ENCODE measurements at regions not wholly inside any gene's neighbourhood (a gene's known extent, or its start where the extent isn't known, plus 50 kb on each side); places are given as distances from the start of the nearest gene placed in this dataset.

DNA sequence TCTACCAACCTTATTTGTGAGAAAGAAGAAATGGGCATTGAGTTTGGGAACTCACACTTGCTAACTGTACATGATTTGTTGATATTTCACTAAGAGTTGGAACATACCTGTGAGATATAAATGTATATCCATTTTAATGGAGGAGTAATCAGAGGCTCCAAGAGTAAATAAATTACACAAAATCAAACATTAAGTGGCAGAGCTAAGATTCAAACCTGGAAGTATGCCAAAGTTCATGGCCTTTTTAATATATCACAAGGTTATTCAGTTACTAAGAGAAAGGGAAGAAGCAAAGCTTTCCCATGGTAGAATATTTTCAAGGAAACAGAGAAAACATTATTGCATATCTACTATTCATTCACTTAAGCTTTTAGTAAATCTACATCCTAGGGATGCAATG is 1641.1 kb downstream of the FAM181B start:
- Mint-ChIP-seq H3K9me3 (ENCODE audit: unreplicated experiment) (no peaks in the 10 kb centered on the region), H3K4me3 (ENCODE audit: unreplicated experiment) (no peak overlapping the region), H3K27me3 (ENCODE audit: insufficient read depth, unreplicated experiment) (peaks cover 17% of the 10 kb centered on the region), H3K36me3 (ENCODE audit: insufficient read depth, unreplicated experiment) (no peaks in the 10 kb centered on the region), H3K27ac (ENCODE audit: low read depth, unreplicated experiment) (no peak overlapping the region), H3K4me1 (ENCODE audit: insufficient read depth, unreplicated experiment) (no peaks in the 10 kb centered on the region)
- DNase-seq (ENCODE audit: unreplicated experiment): no peak
- ChIA-PET POLR2A (no interaction called here), CTCF (interaction anchor here (1.2 kb wide), 1 partner anchor 13 kb away, joined by 4 read pairs; no protein-coding TSS in a partner anchor)
- TF ChIP-seq, protein P1, sequence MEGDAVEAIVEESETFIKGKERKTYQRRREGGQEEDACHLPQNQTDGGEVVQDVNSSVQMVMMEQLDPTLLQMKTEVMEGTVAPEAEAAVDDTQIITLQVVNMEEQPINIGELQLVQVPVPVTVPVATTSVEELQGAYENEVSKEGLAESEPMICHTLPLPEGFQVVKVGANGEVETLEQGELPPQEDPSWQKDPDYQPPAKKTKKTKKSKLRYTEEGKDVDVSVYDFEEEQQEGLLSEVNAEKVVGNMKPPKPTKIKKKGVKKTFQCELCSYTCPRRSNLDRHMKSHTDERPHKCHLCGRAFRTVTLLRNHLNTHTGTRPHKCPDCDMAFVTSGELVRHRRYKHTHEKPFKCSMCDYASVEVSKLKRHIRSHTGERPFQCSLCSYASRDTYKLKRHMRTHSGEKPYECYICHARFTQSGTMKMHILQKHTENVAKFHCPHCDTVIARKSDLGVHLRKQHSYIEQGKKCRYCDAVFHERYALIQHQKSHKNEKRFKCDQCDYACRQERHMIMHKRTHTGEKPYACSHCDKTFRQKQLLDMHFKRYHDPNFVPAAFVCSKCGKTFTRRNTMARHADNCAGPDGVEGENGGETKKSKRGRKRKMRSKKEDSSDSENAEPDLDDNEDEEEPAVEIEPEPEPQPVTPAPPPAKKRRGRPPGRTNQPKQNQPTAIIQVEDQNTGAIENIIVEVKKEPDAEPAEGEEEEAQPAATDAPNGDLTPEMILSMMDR (IDR thresholded peaks at IDR 0.05; ENCODE audit: unreplicated experiment): no peak
- intact Hi-C loops (cut with micrococcal nuclease): no loop called here
- no TSS peak for BruUV-seq (replicated peaks)

DNA sequence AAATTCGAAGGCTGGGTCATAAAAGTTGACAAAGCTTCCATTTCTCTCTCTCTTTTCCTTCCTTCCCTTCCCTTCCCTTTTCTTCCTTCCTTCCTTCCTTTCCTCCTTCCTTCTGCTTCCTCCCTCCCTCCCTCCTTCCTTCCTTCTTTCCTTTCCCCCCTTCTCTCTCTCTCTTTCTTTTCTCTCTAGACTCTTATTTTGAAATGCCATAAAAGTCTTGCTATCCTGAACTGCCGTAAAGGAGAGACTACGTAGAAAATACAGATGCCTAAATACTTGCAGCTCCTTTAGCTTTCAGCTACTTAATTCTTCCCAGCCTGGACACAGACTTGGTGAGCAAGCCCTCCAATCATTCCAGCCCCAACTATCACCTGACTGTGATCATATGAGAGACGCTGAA is 1644.4 kb downstream of the FAM181B start:
- peaks cover 33% of the 10 kb centered on the region for H3K27me3 Mint-ChIP-seq (ENCODE audit: insufficient read depth, unreplicated experiment)
- no peak for DNase-seq (ENCODE audit: unreplicated experiment)
- H3K27ac Mint-ChIP-seq (ENCODE audit: low read depth, unreplicated experiment): no peak overlapping the region
- BruUV-seq (replicated peaks): no TSS peak
- intact Hi-C loops (cut with micrococcal nuclease): no loop called here
- no peak overlapping the region for H3K4me3 Mint-ChIP-seq (ENCODE audit: unreplicated experiment)
- TF ChIP-seq, protein P1 (IDR thresholded peaks at IDR 0.05; ENCODE audit: unreplicated experiment): no peak
- CTCF ChIA-PET: no interaction called here
- no peaks in the 10 kb centered on the region for H3K36me3 Mint-ChIP-seq (ENCODE audit: insufficient read depth, unreplicated experiment)
- H3K4me1 Mint-ChIP-seq (ENCODE audit: insufficient read depth, unreplicated experiment): no peaks in the 10 kb centered on the region
- no peaks in the 10 kb centered on the region for H3K9me3 Mint-ChIP-seq (ENCODE audit: unreplicated experiment)
- POLR2A ChIA-PET: no interaction called here

GRCh38 chr11:81080476-81080875 is 1639.6 kb upstream of the TENM4 start:
- H3K4me3 Mint-ChIP-seq (ENCODE audit: unreplicated experiment): no peak overlapping the region
- intact Hi-C loops (cut with micrococcal nuclease): no loop called here
- no peaks in the 10 kb centered on the region for H3K36me3 Mint-ChIP-seq (ENCODE audit: insufficient read depth, unreplicated experiment)
- CTCF ChIA-PET: interaction anchor here (0.6 to 1.1 kb wide), 2 partner anchors 13 to 1624 kb away, joined by 4 read pairs; no protein-coding TSS in a partner anchor
- H3K9me3 Mint-ChIP-seq (ENCODE audit: unreplicated experiment): no peaks in the 10 kb centered on the region
- H3K4me1 Mint-ChIP-seq (ENCODE audit: insufficient read depth, unreplicated experiment): no peaks in the 10 kb centered on the region
- no peaks in the 10 kb centered on the region for H3K27me3 Mint-ChIP-seq (ENCODE audit: insufficient read depth, unreplicated experiment)
- TF ChIP-seq, protein P1 (IDR thresholded peaks at IDR 0.05; ENCODE audit: unreplicated experiment): no peak
- no peak for DNase-seq (ENCODE audit: unreplicated experiment)
- BruUV-seq (replicated peaks): no TSS peak
- POLR2A ChIA-PET: no interaction called here
- no peak overlapping the region for H3K27ac Mint-ChIP-seq (ENCODE audit: low read depth, unreplicated experiment)

GRCh38 chr11:81072273-81072672 is 1631.4 kb upstream of the TENM4 start:
- DNase-seq (ENCODE audit: unreplicated experiment): no peak
- Mint-ChIP-seq H3K27ac (ENCODE audit: low read depth, unreplicated experiment) (no peak overlapping the region), H3K36me3 (ENCODE audit: insufficient read depth, unreplicated experiment) (no peaks in the 10 kb centered on the region), H3K27me3 (ENCODE audit: insufficient read depth, unreplicated experiment) (no peaks in the 10 kb centered on the region), H3K9me3 (ENCODE audit: unreplicated experiment) (no peaks in the 10 kb centered on the region), H3K4me3 (ENCODE audit: unreplicated experiment) (no peak overlapping the region), H3K4me1 (ENCODE audit: insufficient read depth, unreplicated experiment) (no peaks in the 10 kb centered on the region)
- POLR2A ChIA-PET: no interaction called here
- no TSS peak for BruUV-seq (replicated peaks)
- intact Hi-C loops (cut with micrococcal nuclease): no loop called here
- CTCF ChIA-PET: interaction anchor here (0.7 kb wide), 1 partner anchor 10 kb away, joined by 3 read pairs; no protein-coding TSS in a partner anchor
- TF ChIP-seq, protein P1 (IDR thresholded peaks at IDR 0.05; ENCODE audit: unreplicated experiment): no peak

Data from MCF 10A (cell line).